HFFc6 (cell line): ENCODE measurements at regions not wholly inside any gene's neighbourhood (a gene's known extent, or its start where the extent isn't known, plus 50 kb on each side); places are given as distances from the start of the nearest gene placed in this dataset.
A peak's percentile ranks its signal among the peaks of the same experiment; 100 is the strongest.

ENCODE experiments used
- DNase-seq: peaks from one replicate; pipeline ENCODE4 v3.0.0-alpha.2; 2018
- H3K27ac Mint-ChIP-seq: 2 replicates; pipeline ENCODE4 v1.8.0; 2020; ENCODE audit warnings: mild to moderate bottlenecking, mixed read lengths
- H3K27me3 Mint-ChIP-seq: 2 replicates; pipeline ENCODE4 v1.8.0; 2021; ENCODE audit warnings: mild to moderate bottlenecking, moderate library complexity, mixed read lengths; ENCODE audit not compliant: insufficient read depth
- H3K36me3 Mint-ChIP-seq: 2 replicates; pipeline ENCODE4 v1.8.0; 2021; ENCODE audit warnings: low read depth, mixed read lengths
- H3K4me1 Mint-ChIP-seq: 2 replicates; pipeline ENCODE4 v1.8.0; 2020; ENCODE audit warnings: low read depth, mixed read lengths
- H3K4me3 Mint-ChIP-seq: 2 replicates; pipeline ENCODE4 v1.8.0; 2020; ENCODE audit warnings: mild to moderate bottlenecking, moderate library complexity, mixed read lengths
- H3K9me3 Mint-ChIP-seq: 2 replicates; pipeline ENCODE4 v1.8.0; 2020; ENCODE audit warnings: mild to moderate bottlenecking, mixed read lengths
- TF ChIP-seq, protein P1 (sequence below): fragments of 200-600 bp; sonication (generic); IDR thresholded peaks from 2 replicates; pipeline ENCODE4 v1.5.0; 2021; ENCODE audit warnings: antibody characterized with exemption, mild to moderate bottlenecking

DNA sequence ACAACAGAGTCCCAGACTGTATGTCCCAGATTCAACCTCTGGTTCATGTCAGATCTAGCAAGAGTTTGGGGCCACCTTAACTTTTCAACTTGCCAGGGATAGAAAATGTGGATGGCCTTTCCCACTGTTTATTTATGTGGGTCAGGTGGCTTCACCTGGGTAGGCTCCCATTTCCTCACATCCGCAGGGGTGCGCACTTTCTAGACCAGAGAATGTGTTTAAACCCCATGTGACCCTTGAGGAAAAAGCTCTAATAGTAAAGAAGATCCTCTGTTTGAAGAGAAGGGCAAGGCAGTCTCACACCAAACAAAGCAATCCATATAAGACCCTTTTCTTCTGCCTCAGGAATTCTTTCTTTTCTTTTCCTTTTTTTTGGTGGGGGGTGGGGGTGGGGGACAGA is 167.2 kb upstream of the TSC22D2 start:
- peaks cover 84% of the 10 kb centered on the region for H3K4me1 Mint-ChIP-seq
- TF ChIP-seq, protein P1, sequence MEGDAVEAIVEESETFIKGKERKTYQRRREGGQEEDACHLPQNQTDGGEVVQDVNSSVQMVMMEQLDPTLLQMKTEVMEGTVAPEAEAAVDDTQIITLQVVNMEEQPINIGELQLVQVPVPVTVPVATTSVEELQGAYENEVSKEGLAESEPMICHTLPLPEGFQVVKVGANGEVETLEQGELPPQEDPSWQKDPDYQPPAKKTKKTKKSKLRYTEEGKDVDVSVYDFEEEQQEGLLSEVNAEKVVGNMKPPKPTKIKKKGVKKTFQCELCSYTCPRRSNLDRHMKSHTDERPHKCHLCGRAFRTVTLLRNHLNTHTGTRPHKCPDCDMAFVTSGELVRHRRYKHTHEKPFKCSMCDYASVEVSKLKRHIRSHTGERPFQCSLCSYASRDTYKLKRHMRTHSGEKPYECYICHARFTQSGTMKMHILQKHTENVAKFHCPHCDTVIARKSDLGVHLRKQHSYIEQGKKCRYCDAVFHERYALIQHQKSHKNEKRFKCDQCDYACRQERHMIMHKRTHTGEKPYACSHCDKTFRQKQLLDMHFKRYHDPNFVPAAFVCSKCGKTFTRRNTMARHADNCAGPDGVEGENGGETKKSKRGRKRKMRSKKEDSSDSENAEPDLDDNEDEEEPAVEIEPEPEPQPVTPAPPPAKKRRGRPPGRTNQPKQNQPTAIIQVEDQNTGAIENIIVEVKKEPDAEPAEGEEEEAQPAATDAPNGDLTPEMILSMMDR, result no peak
- H3K27ac Mint-ChIP-seq, result no peak overlapping the region

DNA sequence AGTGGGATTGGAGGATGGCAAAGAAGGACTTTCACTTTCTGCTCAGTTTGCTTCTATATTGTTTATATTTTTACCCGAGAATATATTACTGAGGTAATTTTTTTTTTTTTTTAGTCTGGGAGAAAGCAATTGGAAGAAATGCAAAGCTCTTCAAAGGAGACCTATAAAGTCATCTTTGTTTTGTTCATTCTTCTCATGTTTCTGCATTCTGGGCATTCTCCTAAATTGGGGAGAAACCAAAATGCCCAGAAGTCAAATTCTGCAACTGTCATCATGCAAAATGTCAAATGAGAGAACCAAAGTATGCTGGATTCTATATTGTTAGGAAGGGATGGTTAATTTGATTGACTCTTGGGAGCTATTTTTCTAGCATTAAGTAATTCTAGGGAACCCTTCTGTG is 168.3 kb upstream of the TSC22D2 start:
- no peak for DNase-seq
- TF ChIP-seq, protein P1, result no peak
- Mint-ChIP-seq H3K27me3 (no peaks in the 10 kb centered on the region; the same call in 1 of the 2 replicates), H3K4me1 (peaks cover 91% of the 10 kb centered on the region), H3K4me3 (no peak overlapping the region), H3K9me3 (peaks cover 8% of the 10 kb centered on the region), H3K36me3 (peaks cover 7% of the 10 kb centered on the region; the same call in 1 of the 2 replicates), H3K27ac (no peak overlapping the region)

More for the DNA sequence above, 167.2 kb upstream of the TSC22D2 start:
- DNase-seq, result no peak
- peaks cover 8% of the 10 kb centered on the region for H3K9me3 Mint-ChIP-seq
- no peak overlapping the region; the same call in 1 of the 2 replicates for H3K4me3 Mint-ChIP-seq
- peaks cover 7% of the 10 kb centered on the region; the same call in 1 of the 2 replicates for H3K36me3 Mint-ChIP-seq
- no peaks in the 10 kb centered on the region; the same call in 1 of the 2 replicates for H3K27me3 Mint-ChIP-seq

DNA sequence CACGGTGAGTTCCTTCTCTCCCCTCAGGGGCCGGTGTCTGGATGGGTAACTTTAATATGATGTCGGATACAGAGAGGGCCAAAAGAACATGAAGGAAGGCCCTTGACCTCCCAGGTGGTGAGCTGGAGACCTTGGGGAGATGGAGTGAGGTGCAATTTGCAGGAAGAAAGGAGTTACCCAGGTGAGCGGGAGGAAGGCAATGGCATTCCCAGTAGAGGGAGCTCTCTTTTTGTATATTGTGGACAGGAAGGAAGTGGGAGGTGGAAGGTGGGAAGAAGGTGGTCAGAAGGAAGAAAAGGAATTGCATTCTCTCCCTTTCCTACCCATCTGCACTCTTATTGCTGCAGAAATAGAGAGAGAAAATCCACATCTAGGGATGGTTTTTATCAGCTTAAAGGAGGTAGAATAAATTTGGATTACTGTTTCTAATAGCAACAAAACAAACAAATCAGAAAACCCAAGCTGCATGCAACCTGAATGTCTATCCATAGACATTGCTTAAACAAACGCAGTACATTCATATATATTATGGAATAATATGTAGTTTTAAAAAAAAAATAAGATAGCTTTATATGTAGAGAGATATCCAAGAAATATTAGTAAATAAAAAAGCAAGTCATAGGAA is 169.0 kb upstream of the TSC22D2 start:
- no peak for DNase-seq
- Mint-ChIP-seq H3K27me3 (no peaks in the 10 kb centered on the region; the same call in 1 of the 2 replicates), H3K9me3 (peaks cover 8% of the 10 kb centered on the region), H3K4me1 (peaks cover 92% of the 10 kb centered on the region), H3K36me3 (peaks cover 7% of the 10 kb centered on the region; the same call in 1 of the 2 replicates), H3K4me3 (no peak overlapping the region), H3K27ac (peak overlapping the region; percentile 59)
- TF ChIP-seq, protein P1, result peak; percentile 60

DNA sequence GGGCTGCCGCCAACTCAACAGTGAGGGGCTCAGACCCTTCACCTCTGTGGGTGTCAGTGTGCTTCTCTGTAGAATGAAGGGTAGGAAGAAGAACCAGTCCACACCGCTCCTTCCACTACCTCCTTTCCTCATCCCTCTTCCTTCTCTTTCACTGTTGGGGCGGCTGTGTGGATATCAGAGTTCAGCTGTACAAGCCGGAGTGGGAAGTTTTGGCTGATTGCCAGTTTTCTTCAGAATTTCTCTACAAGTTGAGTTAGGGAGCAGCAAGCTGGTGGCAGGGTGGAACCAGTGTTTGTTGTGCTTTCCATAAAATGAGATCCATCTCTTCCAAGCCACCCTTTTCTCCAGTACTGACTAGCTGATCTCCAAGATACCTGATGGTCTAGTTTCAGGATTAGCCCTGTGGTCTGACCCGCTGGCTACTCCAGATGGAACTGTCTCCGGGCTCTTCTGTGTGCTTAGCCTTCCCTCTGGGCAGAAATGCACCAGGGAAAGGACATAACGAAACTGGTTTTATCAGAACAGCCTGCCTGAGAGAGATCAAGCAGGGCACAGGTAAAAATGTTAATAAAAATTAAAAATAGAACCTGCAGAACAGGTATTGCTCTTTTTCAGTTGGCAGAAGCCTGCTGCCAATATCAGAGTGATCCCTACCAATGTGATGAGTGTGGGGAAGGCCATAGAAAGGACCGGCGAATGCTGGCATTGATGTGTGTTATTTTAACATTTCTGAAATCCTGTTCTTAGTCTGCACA is 169.9 kb upstream of the TSC22D2 start:
- TF ChIP-seq, protein P1, result no peak
- Mint-ChIP-seq H3K27ac (peak overlapping the region; percentile 78), H3K4me3 (peak overlapping the region; percentile 47), H3K4me1 (peaks cover 91% of the 10 kb centered on the region), H3K27me3 (no peaks in the 10 kb centered on the region; the same call in 1 of the 2 replicates), H3K9me3 (peaks cover 8% of the 10 kb centered on the region), H3K36me3 (peaks cover 7% of the 10 kb centered on the region; the same call in 1 of the 2 replicates)
- no peak for DNase-seq

DNA sequence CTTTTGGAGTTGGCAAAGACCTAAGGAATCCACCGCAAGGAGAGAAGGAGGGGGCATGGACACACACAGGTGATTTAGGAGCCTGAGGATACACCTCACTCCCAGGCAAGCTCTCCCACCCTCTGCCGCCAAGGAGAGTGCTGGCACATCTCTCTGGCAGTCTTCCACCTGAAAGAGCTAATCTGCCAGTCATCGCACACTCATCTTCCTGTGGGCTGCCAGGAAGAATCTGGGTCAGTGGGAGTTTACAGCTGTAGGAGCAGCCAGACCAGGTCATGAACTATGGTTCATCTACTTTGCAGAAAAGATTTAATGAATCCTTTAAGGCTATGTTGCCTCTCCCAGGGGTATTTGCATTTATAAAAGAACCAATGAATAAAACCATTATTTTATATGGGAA is 170.6 kb upstream of the TSC22D2 start:
- H3K9me3 Mint-ChIP-seq, result peaks cover 8% of the 10 kb centered on the region
- DNase-seq, result peak; percentile 68
- no peaks in the 10 kb centered on the region; the same call in 1 of the 2 replicates for H3K27me3 Mint-ChIP-seq
- H3K4me1 Mint-ChIP-seq, result peaks cover 89% of the 10 kb centered on the region
- TF ChIP-seq, protein P1, result no peak
- H3K36me3 Mint-ChIP-seq, result peaks cover 7% of the 10 kb centered on the region; the same call in 1 of the 2 replicates
- H3K4me3 Mint-ChIP-seq, result 0 out of 2 replicates have a peak overlapping the region, but pooled peaks have one; percentile 47
- H3K27ac Mint-ChIP-seq, result peak overlapping the region; percentile 78
